H1 (cell line): ENCODE measurements at regions not wholly inside any gene's neighbourhood (a gene's known extent, or its start where the extent isn't known, plus 50 kb on each side); places are given as distances from the start of the nearest gene placed in this dataset.

Source experiments
- CTCF ChIA-PET: fragments of 300-600 bp; sonication (Branson Sonifier 250); formaldehyde crosslinking; loops from one replicate; lab custom pipeline; 2021; ENCODE audit not compliant: partially characterized antibody; lab: Charles Lee
- POLR2A ChIA-PET: fragments of 300-600 bp; sonication (Branson Sonifier 250); formaldehyde crosslinking; loops from one replicate; lab custom pipeline; 2021; ENCODE audit warnings: inconsistent platforms; ENCODE audit not compliant: partially characterized antibody; lab: Charles Lee
- DNase-seq, 2 experiments: peaks; one replicate each; pipeline versions ENCODE4 v3.0.0 to v3.0.0-alpha.2; 2010 to 2022; ENCODE audit warnings: low spot score in 2 of 2, low read depth in 1 of 2, mixed read lengths in 1 of 2
- FAIRE-seq: peaks from 2 replicates; lab custom pipeline; 2011; peaks lifted over from hg19 to GRCh38; lab: Jason Lieb, UNC
- H2AFZ ChIP-seq: 2 replicates; pipeline ENCODE4 v1.8.1; 2012; ENCODE audit warnings: low read length, inconsistent platforms
- H2AK5ac ChIP-seq: 2 replicates; pipeline ENCODE4 v1.6.1; 2013; ENCODE audit warnings: low read depth, low read length
- H2BK120ac ChIP-seq: replicated peaks from 2 replicates; pipeline ENCODE3; 2013; ENCODE audit warnings: low read depth, low read length, inconsistent platforms
- H2BK12ac ChIP-seq: 2 replicates; pipeline ENCODE4 v1.6.1; 2013; ENCODE audit warnings: low read depth, low read length
- H2BK15ac ChIP-seq: 2 replicates; pipeline ENCODE4 v1.6.1; 2013; ENCODE audit warnings: low read length
- H2BK20ac ChIP-seq: 2 replicates; pipeline ENCODE4 v1.6.1; 2013; ENCODE audit warnings: low read length
- H2BK5ac ChIP-seq: 2 replicates; pipeline ENCODE4 v1.6.1; 2013; ENCODE audit warnings: low read depth, low read length
- H3K14ac ChIP-seq: 2 replicates; pipeline ENCODE4 v1.6.1; 2013; ENCODE audit warnings: inconsistent platforms; ENCODE audit not compliant: insufficient read length
- H3K18ac ChIP-seq: 2 replicates; pipeline ENCODE4 v1.6.1; 2013; ENCODE audit warnings: low read length; ENCODE audit errors: extremely low read depth
- H3K23ac ChIP-seq: 2 replicates; pipeline ENCODE4 v1.6.1; 2013; ENCODE audit warnings: inconsistent platforms; ENCODE audit not compliant: insufficient read length
- H3K23me2 ChIP-seq: 2 replicates; pipeline ENCODE4 v1.6.1; 2013; ENCODE audit warnings: low read depth, low read length
- H3K27ac ChIP-seq: 2 replicates; pipeline ENCODE4 v1.6.1; 2011; ENCODE audit warnings: low read depth, low read length, inconsistent platforms
- H3K27me3 ChIP-seq, 4 experiments: replicated peaks in 1 of 4; 1 replicate in 1 of 4; 2 replicates in 3 of 4; pipeline versions ENCODE4 v1.6.1 to v1.8.1; 2011 to 2013; ENCODE audit warnings: low read length in 3 of 4, mild to moderate bottlenecking in 3 of 4, inconsistent platforms in 2 of 4, mixed read lengths in 2 of 4, moderate library complexity in 1 of 4; ENCODE audit not compliant: control insufficient read depth in 3 of 4, insufficient read depth in 3 of 4; ENCODE audit errors: extremely low read depth in 1 of 4
- H3K36me3 ChIP-seq, 4 experiments: 2 replicates each; pipeline versions ENCODE4 v1.6.1 to v1.8.1; 2011 to 2013; ENCODE audit warnings: mild to moderate bottlenecking in 4 of 4, low read length in 3 of 4, moderate library complexity in 2 of 4, control low read depth in 1 of 4, inconsistent platforms in 1 of 4; ENCODE audit not compliant: insufficient read depth in 4 of 4, control insufficient read depth in 2 of 4
- H3K4ac ChIP-seq: replicated peaks from 2 replicates; pipeline ENCODE3; 2013; ENCODE audit warnings: low read length, low read depth, mixed read lengths, inconsistent platforms; ENCODE audit not compliant: insufficient read length
- H3K4me1 ChIP-seq, 4 experiments: replicated peaks in 1 of 4; 1 replicate in 1 of 4; 2 replicates in 3 of 4; pipeline versions ENCODE4 v1.6.1 to v1.8.1; 2011 to 2013; ENCODE audit warnings: low read length in 3 of 4, inconsistent platforms in 2 of 4, mixed read lengths in 1 of 4; ENCODE audit not compliant: insufficient read depth in 4 of 4, control insufficient read depth in 3 of 4
- H3K4me2 ChIP-seq, 2 experiments: 2 replicates each; pipeline versions ENCODE4 v1.6.1 to v1.8.1; 2011 to 2013; ENCODE audit warnings: low read depth in 2 of 2, low read length in 2 of 2, control low read depth in 1 of 2, inconsistent platforms in 1 of 2, mild to moderate bottlenecking in 1 of 2; ENCODE audit not compliant: insufficient read depth in 1 of 2
- H3K4me3 ChIP-seq, 4 experiments: fragments of 200-600, 300-600 bp in 1 of 4; sonication (generic), shearing (Covaris generic), sonication (Bioruptor Twin) in 1 of 4; 2 replicates each; pipeline versions ENCODE4 v1.5.1 to v1.8.1; 2011 to 2016; ENCODE audit warnings: low read length in 4 of 4, low read depth in 3 of 4, control low read depth in 2 of 4, inconsistent platforms in 2 of 4, mild to moderate bottlenecking in 2 of 4, mixed read lengths in 1 of 4, moderate library complexity in 1 of 4; ENCODE audit not compliant: insufficient read depth in 2 of 4; ENCODE audit errors: extremely low read depth in 1 of 4
- H3K56ac ChIP-seq: replicated peaks from 2 replicates; pipeline ENCODE3; 2013; ENCODE audit warnings: low read depth, mild to moderate bottlenecking, mixed read lengths, low read length, inconsistent platforms; ENCODE audit not compliant: insufficient read length
- H3K79me1 ChIP-seq: 2 replicates; pipeline ENCODE4 v1.6.1; 2013; ENCODE audit warnings: low read depth, low read length, control low read depth
- H3K79me2 ChIP-seq, 2 experiments: 2 replicates each; pipeline versions ENCODE4 v1.6.1 to v1.8.1; 2012 to 2013; ENCODE audit warnings: low read length in 2 of 2, mild to moderate bottlenecking in 2 of 2, inconsistent platforms in 1 of 2; ENCODE audit not compliant: insufficient read depth in 2 of 2, control insufficient read depth in 1 of 2
- H3K9ac ChIP-seq, 4 experiments: replicated peaks in 1 of 4; 1 replicate in 1 of 4; 2 replicates in 3 of 4; pipeline versions ENCODE4 v1.6.1 to v1.8.1; 2011 to 2013; ENCODE audit warnings: low read depth in 3 of 4, low read length in 3 of 4, control low read depth in 2 of 4, mild to moderate bottlenecking in 2 of 4, moderate library complexity in 2 of 4, inconsistent platforms in 1 of 4; ENCODE audit errors: extremely low read depth in 1 of 4
- H3K9me3 ChIP-seq, 2 experiments: 2 replicates each; pipeline versions ENCODE4 v1.6.1 to v1.8.1; 2012 to 2013; ENCODE audit warnings: mild to moderate bottlenecking in 2 of 2, moderate library complexity in 2 of 2, control low read depth in 1 of 2, inconsistent platforms in 1 of 2, low read depth in 1 of 2, low read length in 1 of 2, mixed read lengths in 1 of 2; ENCODE audit not compliant: insufficient read depth in 2 of 2
- H4K20me1 ChIP-seq, 2 experiments: replicated peaks in 1 of 2; 2 replicates each; pipeline versions ENCODE3 to v1.8.1; 2011 to 2013; ENCODE audit warnings: inconsistent platforms in 2 of 2, low read length in 2 of 2, mild to moderate bottlenecking in 1 of 2; ENCODE audit not compliant: insufficient read depth in 2 of 2, control insufficient read depth in 1 of 2
- H4K5ac ChIP-seq: 2 replicates; pipeline ENCODE4 v1.6.1; 2013; ENCODE audit warnings: low read length, low read depth, mixed read lengths, inconsistent platforms; ENCODE audit not compliant: insufficient read length
- H4K8ac ChIP-seq: 2 replicates; pipeline ENCODE4 v1.8.0; 2013; ENCODE audit warnings: mild to moderate bottlenecking, moderate library complexity, low read length, inconsistent platforms; ENCODE audit not compliant: insufficient read depth; ENCODE audit errors: extremely low read depth
- H4K91ac ChIP-seq: replicated peaks from 2 replicates; pipeline ENCODE3; 2013; ENCODE audit warnings: low read length, mixed read lengths, inconsistent platforms; ENCODE audit not compliant: insufficient read length
- CBX5 ChIP-seq: fragments of 300-800, 300-1000 bp; sonication (generic); IDR thresholded peaks from 2 replicates; pipeline ENCODE4 v1.7.1; 2016; ENCODE audit warnings: antibody characterized with exemption, low read length, low read depth
- CBX8 ChIP-seq: fragments of 300-800, 300-1000 bp; sonication (generic); IDR thresholded peaks from 2 replicates; pipeline ENCODE4 v1.7.1; 2016; ENCODE audit warnings: low read depth, low read length, borderline replicate concordance
- CREB1 ChIP-seq: IDR thresholded peaks from 2 replicates; pipeline ENCODE4 v1.6.1; 2012; ENCODE audit warnings: inconsistent platforms
- EGR1 ChIP-seq: IDR thresholded peaks from 2 replicates; pipeline ENCODE4 v1.6.1; 2011; ENCODE audit warnings: low read depth, low read length, borderline replicate concordance
- PHF8 ChIP-seq: fragments of 200-600 bp; sonication (generic); conservative IDR thresholded peaks from 2 replicates; pipeline ENCODE4 v1.7.1; 2012; ENCODE audit warnings: low read depth, mild to moderate bottlenecking, inconsistent platforms, low read length, moderate library complexity
- RBBP5 ChIP-seq: IDR thresholded peaks from 2 replicates; pipeline ENCODE4 v1.7.1; 2012; ENCODE audit warnings: low read depth, mild to moderate bottlenecking, inconsistent platforms, low read length, moderate library complexity, borderline replicate concordance
- SP1 ChIP-seq: IDR thresholded peaks from 2 replicates; pipeline ENCODE4 v1.6.1; 2011; ENCODE audit warnings: low read depth, low read length
- SRF ChIP-seq: IDR thresholded peaks from 2 replicates; pipeline ENCODE4 v1.6.1; 2011; ENCODE audit warnings: mild to moderate bottlenecking, low read depth, low read length, moderate library complexity
- WGBS, 2 experiments: shearing (Covaris generic) in 1 of 2; methylation state at CpG; one replicate each; pipeline versions ENCODE4 v1.1.6 to v1.1.7; 2013 to 2015; ENCODE audit warnings: low lambda C conversion rate in 2 of 2, mixed read lengths in 2 of 2, inconsistent platforms in 1 of 2, low coverage in 1 of 2, missing lambda C conversion rate in 1 of 2; ENCODE audit not compliant: insufficient replicate concordance in 2 of 2, insufficient coverage in 1 of 2, insufficient read length in 1 of 2; ENCODE audit errors: extremely low coverage in 1 of 2, missing lambda C conversion rate in 1 of 2; 5-methylcytosine and 5-hydroxymethylcytosine counted together
- TF ChIP-seq, protein P1 (sequence below): IDR thresholded peaks from 2 replicates; pipeline ENCODE4 v1.6.1; 2012; ENCODE audit warnings: low read length, inconsistent platforms

DNA sequence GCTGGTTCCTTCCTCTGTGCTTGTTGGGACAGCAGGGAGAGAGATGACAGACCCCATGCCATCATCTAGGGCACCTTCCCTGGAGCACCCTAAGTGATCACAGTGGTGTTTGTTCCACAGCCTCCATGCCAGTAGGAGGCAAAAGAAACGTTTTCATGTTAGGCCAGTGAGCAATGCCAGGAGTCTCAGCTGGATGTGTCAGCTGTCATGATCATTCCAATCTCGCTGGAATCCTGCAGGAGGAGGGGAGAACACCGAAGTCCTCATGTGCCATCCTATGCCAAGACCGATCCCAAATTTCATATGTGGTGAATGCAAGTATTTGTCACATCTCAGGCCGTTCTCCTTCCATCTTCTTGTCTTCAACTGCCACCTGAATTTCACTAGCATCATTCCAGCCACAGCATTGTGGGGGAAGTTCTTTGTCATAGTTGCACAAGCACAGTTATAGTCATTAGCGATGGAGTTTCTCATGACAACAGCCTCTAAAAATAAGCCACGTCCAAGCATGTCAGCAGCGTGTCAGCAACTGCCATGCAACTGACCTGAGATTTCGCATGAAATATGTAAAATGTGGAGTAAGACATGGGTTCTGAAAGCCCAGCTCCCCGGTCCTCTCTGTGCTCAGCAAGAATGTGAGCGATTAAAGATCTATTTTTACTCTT is 97.2 kb upstream of the DNAH5 start:
- FAIRE-seq: no peak
- Histone ChIP-seq H2AFZ (no peak overlapping the region), H3K79me1 (no peaks in the 10 kb centered on the region; the same call in 1 of the 2 replicates), H4K5ac (no peak overlapping the region), H3K14ac (no peak overlapping the region), H3K4me1 (peaks cover 7 to 13% (median 11%) of the 10 kb centered on the region in 4 experiments; a peak in 6 of 7 replicates), H3K27ac (no peak overlapping the region), H4K8ac (no peak overlapping the region), H3K27me3 (peaks cover 0 to 4% (median under 1%) of the 10 kb centered on the region in 4 experiments; a peak in 2 of 7 replicates), H2BK120ac (no peak overlapping the region), H3K4me3 (no peak overlapping the region), H3K36me3 (no peaks in the 10 kb centered on the region), H3K23me2 (no peaks in the 10 kb centered on the region), H3K56ac (no peak overlapping the region), H3K79me2 (no peaks in the 10 kb centered on the region), H2AK5ac (no peak overlapping the region), H2BK15ac (no peak overlapping the region), H3K9ac (no peak overlapping the region), H4K91ac (no peak overlapping the region), H3K18ac (no peak overlapping the region), H2BK5ac (no peak overlapping the region), H3K23ac (no peak overlapping the region), H2BK20ac (no peak overlapping the region), H3K4me2 (no peak overlapping the region), H3K4ac (no peak overlapping the region), H2BK12ac (no peak overlapping the region), H3K9me3 (no peaks in the 10 kb centered on the region), H4K20me1 (no peaks in the 10 kb centered on the region)
- CTCF ChIA-PET: no interaction called here
- DNase-seq: no peak
- POLR2A ChIA-PET: no interaction called here
- TF ChIP-seq, protein P1, sequence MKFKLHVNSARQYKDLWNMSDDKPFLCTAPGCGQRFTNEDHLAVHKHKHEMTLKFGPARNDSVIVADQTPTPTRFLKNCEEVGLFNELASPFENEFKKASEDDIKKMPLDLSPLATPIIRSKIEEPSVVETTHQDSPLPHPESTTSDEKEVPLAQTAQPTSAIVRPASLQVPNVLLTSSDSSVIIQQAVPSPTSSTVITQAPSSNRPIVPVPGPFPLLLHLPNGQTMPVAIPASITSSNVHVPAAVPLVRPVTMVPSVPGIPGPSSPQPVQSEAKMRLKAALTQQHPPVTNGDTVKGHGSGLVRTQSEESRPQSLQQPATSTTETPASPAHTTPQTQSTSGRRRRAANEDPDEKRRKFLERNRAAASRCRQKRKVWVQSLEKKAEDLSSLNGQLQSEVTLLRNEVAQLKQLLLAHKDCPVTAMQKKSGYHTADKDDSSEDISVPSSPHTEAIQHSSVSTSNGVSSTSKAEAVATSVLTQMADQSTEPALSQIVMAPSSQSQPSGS: no peak
- TF ChIP-seq CBX5 (no peak), CREB1 (no peak), CBX8 (no peak), SP1 (no peak), RBBP5 (no peak), PHF8 (no peak), EGR1 (no peak), SRF (no peak)
- whole genome bisulfite sequencing, 2 experiments: 82% methylated on average over 11 of the region's 11 CpGs; no CpG with 5 or more reads in 1 of the 2 experiments
